ENCODE measurements at regions not wholly inside any gene's neighbourhood (a gene's known extent, or its start where the extent isn't known, plus 50 kb on each side); places are given as distances from the start of the nearest gene placed in this dataset.

DNA sequence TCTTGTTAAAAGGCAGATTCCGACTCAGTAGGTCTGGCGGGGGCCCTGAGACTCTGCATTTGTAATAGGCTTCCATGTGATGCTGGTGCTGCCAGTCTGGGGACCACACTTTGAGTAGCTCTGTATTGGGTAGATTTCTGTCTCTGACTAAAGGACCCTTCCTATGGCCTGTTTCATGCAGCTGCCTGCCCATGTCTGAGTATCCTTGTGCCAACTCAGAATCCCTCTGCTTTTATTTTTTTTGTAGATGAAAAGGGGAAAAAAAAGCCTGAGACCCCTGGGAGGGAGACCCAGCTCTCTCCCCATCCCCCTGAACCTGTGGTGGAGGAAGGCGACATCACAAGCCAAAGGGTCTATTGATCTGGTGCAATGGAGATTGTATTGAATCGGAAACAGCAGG, 81.9 kb downstream of the EBLN2 start:
- TF ChIP-seq, protein P1, sequence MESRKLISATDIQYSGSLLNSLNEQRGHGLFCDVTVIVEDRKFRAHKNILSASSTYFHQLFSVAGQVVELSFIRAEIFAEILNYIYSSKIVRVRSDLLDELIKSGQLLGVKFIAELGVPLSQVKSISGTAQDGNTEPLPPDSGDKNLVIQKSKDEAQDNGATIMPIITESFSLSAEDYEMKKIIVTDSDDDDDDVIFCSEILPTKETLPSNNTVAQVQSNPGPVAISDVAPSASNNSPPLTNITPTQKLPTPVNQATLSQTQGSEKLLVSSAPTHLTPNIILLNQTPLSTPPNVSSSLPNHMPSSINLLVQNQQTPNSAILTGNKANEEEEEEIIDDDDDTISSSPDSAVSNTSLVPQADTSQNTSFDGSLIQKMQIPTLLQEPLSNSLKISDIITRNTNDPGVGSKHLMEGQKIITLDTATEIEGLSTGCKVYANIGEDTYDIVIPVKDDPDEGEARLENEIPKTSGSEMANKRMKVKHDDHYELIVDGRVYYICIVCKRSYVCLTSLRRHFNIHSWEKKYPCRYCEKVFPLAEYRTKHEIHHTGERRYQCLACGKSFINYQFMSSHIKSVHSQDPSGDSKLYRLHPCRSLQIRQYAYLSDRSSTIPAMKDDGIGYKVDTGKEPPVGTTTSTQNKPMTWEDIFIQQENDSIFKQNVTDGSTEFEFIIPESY (IDR thresholded peaks at IDR 0.05), result no peak
- TF ChIP-seq TAF1 (conservative IDR thresholded peaks at IDR 0.05) (no peak), FOXA2 (IDR thresholded peaks at IDR 0.05) (no peak), HNF4G (IDR thresholded peaks at IDR 0.05) (no peak), YY1 (IDR thresholded peaks at IDR 0.05) (no peak), SP1 (IDR thresholded peaks at IDR 0.05) (no peak), RXRA (IDR thresholded peaks at IDR 0.05) (no peak), RAD21 (IDR thresholded peaks at IDR 0.05) (no peak)
- TF ChIP-seq, protein P2, sequence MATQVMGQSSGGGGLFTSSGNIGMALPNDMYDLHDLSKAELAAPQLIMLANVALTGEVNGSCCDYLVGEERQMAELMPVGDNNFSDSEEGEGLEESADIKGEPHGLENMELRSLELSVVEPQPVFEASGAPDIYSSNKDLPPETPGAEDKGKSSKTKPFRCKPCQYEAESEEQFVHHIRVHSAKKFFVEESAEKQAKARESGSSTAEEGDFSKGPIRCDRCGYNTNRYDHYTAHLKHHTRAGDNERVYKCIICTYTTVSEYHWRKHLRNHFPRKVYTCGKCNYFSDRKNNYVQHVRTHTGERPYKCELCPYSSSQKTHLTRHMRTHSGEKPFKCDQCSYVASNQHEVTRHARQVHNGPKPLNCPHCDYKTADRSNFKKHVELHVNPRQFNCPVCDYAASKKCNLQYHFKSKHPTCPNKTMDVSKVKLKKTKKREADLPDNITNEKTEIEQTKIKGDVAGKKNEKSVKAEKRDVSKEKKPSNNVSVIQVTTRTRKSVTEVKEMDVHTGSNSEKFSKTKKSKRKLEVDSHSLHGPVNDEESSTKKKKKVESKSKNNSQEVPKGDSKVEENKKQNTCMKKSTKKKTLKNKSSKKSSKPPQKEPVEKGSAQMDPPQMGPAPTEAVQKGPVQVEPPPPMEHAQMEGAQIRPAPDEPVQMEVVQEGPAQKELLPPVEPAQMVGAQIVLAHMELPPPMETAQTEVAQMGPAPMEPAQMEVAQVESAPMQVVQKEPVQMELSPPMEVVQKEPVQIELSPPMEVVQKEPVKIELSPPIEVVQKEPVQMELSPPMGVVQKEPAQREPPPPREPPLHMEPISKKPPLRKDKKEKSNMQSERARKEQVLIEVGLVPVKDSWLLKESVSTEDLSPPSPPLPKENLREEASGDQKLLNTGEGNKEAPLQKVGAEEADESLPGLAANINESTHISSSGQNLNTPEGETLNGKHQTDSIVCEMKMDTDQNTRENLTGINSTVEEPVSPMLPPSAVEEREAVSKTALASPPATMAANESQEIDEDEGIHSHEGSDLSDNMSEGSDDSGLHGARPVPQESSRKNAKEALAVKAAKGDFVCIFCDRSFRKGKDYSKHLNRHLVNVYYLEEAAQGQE (IDR thresholded peaks at IDR 0.05), result no peak
- TF ChIP-seq, protein P3, sequence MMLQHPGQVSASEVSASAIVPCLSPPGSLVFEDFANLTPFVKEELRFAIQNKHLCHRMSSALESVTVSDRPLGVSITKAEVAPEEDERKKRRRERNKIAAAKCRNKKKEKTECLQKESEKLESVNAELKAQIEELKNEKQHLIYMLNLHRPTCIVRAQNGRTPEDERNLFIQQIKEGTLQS (IDR thresholded peaks at IDR 0.05), result no peak
- TF ChIP-seq, protein P4, sequence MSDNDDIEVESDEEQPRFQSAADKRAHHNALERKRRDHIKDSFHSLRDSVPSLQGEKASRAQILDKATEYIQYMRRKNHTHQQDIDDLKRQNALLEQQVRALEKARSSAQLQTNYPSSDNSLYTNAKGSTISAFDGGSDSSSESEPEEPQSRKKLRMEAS (IDR thresholded peaks at IDR 0.05), result no peak
- TF ChIP-seq, protein P5, sequence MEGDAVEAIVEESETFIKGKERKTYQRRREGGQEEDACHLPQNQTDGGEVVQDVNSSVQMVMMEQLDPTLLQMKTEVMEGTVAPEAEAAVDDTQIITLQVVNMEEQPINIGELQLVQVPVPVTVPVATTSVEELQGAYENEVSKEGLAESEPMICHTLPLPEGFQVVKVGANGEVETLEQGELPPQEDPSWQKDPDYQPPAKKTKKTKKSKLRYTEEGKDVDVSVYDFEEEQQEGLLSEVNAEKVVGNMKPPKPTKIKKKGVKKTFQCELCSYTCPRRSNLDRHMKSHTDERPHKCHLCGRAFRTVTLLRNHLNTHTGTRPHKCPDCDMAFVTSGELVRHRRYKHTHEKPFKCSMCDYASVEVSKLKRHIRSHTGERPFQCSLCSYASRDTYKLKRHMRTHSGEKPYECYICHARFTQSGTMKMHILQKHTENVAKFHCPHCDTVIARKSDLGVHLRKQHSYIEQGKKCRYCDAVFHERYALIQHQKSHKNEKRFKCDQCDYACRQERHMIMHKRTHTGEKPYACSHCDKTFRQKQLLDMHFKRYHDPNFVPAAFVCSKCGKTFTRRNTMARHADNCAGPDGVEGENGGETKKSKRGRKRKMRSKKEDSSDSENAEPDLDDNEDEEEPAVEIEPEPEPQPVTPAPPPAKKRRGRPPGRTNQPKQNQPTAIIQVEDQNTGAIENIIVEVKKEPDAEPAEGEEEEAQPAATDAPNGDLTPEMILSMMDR (IDR thresholded peaks at IDR 0.05; ENCODE audit: low read depth, low read length, missing input control), result no peak
- H3K4me3 ChIP-seq (ENCODE audit: low read depth in 1 of 3, low read length in 3 of 3), result no peak overlapping the region

DNA sequence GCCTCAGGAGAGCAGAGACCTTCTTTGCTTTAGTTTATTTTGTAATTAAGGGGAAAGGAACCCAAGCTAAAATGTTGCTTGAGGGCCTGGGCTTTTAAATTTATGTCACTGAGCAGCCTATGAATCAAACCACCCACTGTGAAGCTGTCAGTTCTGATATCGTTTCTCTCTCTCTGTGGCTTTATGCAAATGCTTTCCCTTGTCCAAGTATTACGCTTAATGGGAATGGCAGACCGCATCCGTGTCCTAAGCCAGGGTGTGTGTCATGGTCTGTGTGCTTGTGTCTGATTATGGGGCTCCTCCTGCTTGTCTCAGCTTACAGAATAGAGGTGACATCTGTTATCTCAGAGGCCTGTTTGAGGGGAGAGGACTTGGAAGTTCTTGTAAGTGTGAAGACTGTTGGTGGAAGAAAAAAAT, 82.4 kb downstream of the EBLN2 start:
- Histone ChIP-seq H3K9ac (ENCODE audit: low read depth in 1 of 2, low read length in 2 of 2) (no peak overlapping the region), H3K27ac (ENCODE audit: low read depth in 1 of 2, low read length in 2 of 2) (no peak overlapping the region), H3K27me3 (ENCODE audit: control insufficient read depth in 4 of 4, insufficient read depth in 4 of 4, low read length in 3 of 4) (peaks cover 0 to 3% (median 0%) of the 10 kb centered on the region in 4 donors), H3K36me3 (ENCODE audit: control insufficient read depth in 4 of 4, insufficient read depth in 3 of 4, low read depth in 1 of 4, low read length in 3 of 4) (no peaks in the 10 kb centered on the region), H3K4me1 (ENCODE audit: control insufficient read depth in 4 of 4, insufficient read depth in 4 of 4, low read length in 3 of 4) (peaks cover 0 to 3% (median under 1%) of the 10 kb centered on the region in 4 donors), H3K4me3 (ENCODE audit: low read depth in 1 of 3, low read length in 3 of 3) (no peak overlapping the region), H3K9me3 (ENCODE audit: control insufficient read depth in 4 of 4, low read length in 3 of 4) (no peaks in the 10 kb centered on the region)
- 62% methylated on average over 4 of the region's 4 CpGs for WGBS
- DNase-seq (ENCODE audit: low spot score), result no peak
- no peak for TF ChIP-seq HNF4G (IDR thresholded peaks at IDR 0.05)
- no peak for TF ChIP-seq EGR1 (IDR thresholded peaks at IDR 0.05; ENCODE audit: low read depth in 2 of 2)
- TF ChIP-seq JUND (IDR thresholded peaks at IDR 0.05), result no peak
- TF ChIP-seq FOXA2 (IDR thresholded peaks at IDR 0.05), result no peak
- TF ChIP-seq GABPA (IDR thresholded peaks at IDR 0.05 in 1 of 2, conservative IDR thresholded peaks at IDR 0.05 in 1 of 2), result no peak
- TF ChIP-seq SP1 (IDR thresholded peaks at IDR 0.05), result no peak
- TF ChIP-seq, protein P1 (IDR thresholded peaks at IDR 0.05), result no peak
- TF ChIP-seq, protein P2 (IDR thresholded peaks at IDR 0.05), result no peak
- no peak for TF ChIP-seq HNF4A (conservative IDR thresholded peaks at IDR 0.05)
- no peak for TF ChIP-seq RAD21 (IDR thresholded peaks at IDR 0.05)
- no peak for TF ChIP-seq YY1 (IDR thresholded peaks at IDR 0.05)
- no peak for TF ChIP-seq FOXA1 (IDR thresholded peaks at IDR 0.05)
- TF ChIP-seq RXRA (IDR thresholded peaks at IDR 0.05), result no peak
- no peak for TF ChIP-seq NR2F2 (IDR thresholded peaks at IDR 0.05)
- TF ChIP-seq, protein P4 (IDR thresholded peaks at IDR 0.05), result no peak

More for the DNA sequence above, 81.9 kb downstream of the EBLN2 start:
- Histone ChIP-seq H3K27me3 (ENCODE audit: control insufficient read depth in 4 of 4, insufficient read depth in 4 of 4, low read length in 3 of 4) (peaks cover 0 to 3% (median 0%) of the 10 kb centered on the region in 4 donors), H3K36me3 (ENCODE audit: control insufficient read depth in 4 of 4, insufficient read depth in 3 of 4, low read depth in 1 of 4, low read length in 3 of 4) (no peaks in the 10 kb centered on the region), H3K4me1 (ENCODE audit: control insufficient read depth in 4 of 4, insufficient read depth in 4 of 4, low read length in 3 of 4) (no peaks in the 10 kb centered on the region), H3K27ac (ENCODE audit: low read depth in 1 of 2, low read length in 2 of 2) (no peak overlapping the region), H3K9me3 (ENCODE audit: control insufficient read depth in 4 of 4, low read length in 3 of 4) (no peaks in the 10 kb centered on the region), H3K9ac (ENCODE audit: low read depth in 1 of 2, low read length in 2 of 2) (no peak overlapping the region)
- 85% methylated on average over 4 of the region's 4 CpGs for WGBS
- DNase-seq (ENCODE audit: low spot score), result no peak

Measured in liver (tissue), 8 donors.